Peyer's patch (tissue), 4 donors: ENCODE measurements at regions not wholly inside any gene's neighbourhood (a gene's known extent, or its start where the extent isn't known, plus 50 kb on each side); places are given as distances from the start of the nearest gene placed in this dataset.
"Not testable (repeated sequence)": the region's sequence is repeated elsewhere in the genome, so short reads cannot be mapped to it uniquely, and the experiment has no call there.

Experiments used
- DNase-seq, 3 donors: peaks; one replicate each; pipeline ENCODE4 v3.0.0-alpha.2; 2017 to 2019
- H3K27ac ChIP-seq, 4 donors: fragments of 200-600 bp; sonication (generic); one replicate each; pipeline ENCODE4 v1.5.1; 2016 to 2019
- H3K27me3 ChIP-seq, 2 donors: fragments of 200-600 bp; sonication (generic); one replicate each; pipeline ENCODE4 v1.5.1; 2019
- H3K36me3 ChIP-seq, 3 donors: fragments of 200-600 bp; sonication (generic); one replicate each; pipeline ENCODE4 v1.5.1; 2016 to 2019
- H3K4me1 ChIP-seq, 4 donors: fragments of 200-600 bp; sonication (generic); one replicate each; pipeline ENCODE4 v1.5.1; 2016 to 2019
- H3K4me3 ChIP-seq, 4 donors: fragments of 200-600 bp; sonication (generic); 1 replicate in 3 of 4; 2 replicates in 1 of 4; pipeline ENCODE4 v1.5.1; 2016 to 2019; ENCODE audit warnings: mild to moderate bottlenecking in 1 of 4
- H3K9me3 ChIP-seq, 4 donors: fragments of 200-600 bp; sonication (generic); one replicate each; pipeline ENCODE4 v1.5.1; 2016 to 2019; ENCODE audit warnings: mild to moderate bottlenecking in 1 of 4
- POLR2A ChIP-seq, 2 donors: fragments of 450-650 bp; IDR thresholded peaks; one replicate each; pipeline ENCODE4 v1.5.1; 2017; ENCODE audit warnings: antibody characterized with exemption in 2 of 2, mild to moderate bottlenecking in 2 of 2, moderate library complexity in 2 of 2
- TF ChIP-seq, protein P1 (sequence below), 6 experiments: fragments of 450-650 bp in 4 of 6; fragments of 200-600 bp in 2 of 6; sonication (generic) in 1 of 6; IDR thresholded peaks; one replicate each; pipeline ENCODE4 v1.5.1; 2017 to 2019; ENCODE audit warnings: antibody characterized with exemption in 6 of 6, mild to moderate bottlenecking in 3 of 6, moderate library complexity in 1 of 6

DNA sequence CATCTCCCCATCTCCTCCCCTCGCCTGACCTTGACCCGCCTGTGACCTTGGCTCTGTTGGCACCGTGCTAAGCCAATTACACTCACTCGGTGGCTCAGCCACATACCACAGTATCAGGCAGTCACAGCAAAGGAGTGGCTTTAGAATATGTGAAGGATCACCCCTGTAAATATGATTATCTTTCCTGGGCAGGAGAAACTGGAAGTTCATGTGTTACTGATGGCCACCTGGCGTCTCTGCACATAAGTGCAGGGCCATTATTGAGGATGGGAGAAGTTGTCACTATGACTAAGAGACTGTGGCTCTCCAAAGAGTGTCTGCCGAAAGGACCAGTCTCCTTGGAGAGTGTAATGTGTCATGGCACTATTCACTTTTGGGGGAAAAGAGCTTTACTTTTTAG, 116.9 kb upstream of the S1PR3 start:
- no peak for DNase-seq
- H3K27ac ChIP-seq, result no peak overlapping the region
- no peak for TF ChIP-seq POLR2A (IDR thresholded peaks at IDR 0.05)
- no peaks in the 10 kb centered on the region for H3K27me3 ChIP-seq
- no peak overlapping the region for H3K4me3 ChIP-seq
- no peaks in the 10 kb centered on the region for H3K9me3 ChIP-seq
- no peaks in the 10 kb centered on the region for H3K4me1 ChIP-seq
- H3K36me3 ChIP-seq, result no peaks in the 10 kb centered on the region

DNA sequence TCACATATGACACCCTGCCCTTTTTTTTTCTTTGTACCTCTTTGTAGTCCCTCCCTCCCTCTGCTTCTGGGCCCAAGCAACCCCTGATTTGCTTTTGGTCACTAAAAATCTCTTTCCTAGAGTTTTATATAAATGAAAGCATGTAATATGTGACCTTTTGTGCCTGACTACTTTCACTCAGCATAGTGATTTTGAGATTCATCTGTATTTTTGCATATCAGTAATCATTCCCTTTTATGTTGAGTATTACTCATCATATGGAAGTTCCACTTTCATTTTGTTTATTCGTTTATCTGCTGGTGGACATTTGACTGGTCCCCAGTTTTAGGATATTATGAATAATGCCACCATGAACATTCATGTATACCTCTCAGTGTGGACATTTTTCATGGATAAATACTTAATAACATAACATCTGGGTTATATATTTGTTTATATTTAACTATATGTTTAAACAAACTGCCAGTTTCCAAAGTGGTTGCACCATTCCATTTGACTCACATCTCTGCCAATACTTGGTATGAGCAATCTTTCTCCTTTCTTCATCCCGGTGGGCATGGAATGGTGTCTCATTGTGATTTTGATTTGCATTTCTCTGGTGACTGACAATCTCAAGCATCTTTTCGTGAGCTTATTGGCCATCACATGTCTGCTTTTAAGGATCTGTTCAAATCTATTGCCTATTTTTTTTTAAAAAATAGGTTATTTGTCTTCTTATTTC, 115.7 kb upstream of the S1PR3 start:
- DNase-seq, result no peak
- no peak for TF ChIP-seq POLR2A (IDR thresholded peaks at IDR 0.05)
- TF ChIP-seq, protein P1, sequence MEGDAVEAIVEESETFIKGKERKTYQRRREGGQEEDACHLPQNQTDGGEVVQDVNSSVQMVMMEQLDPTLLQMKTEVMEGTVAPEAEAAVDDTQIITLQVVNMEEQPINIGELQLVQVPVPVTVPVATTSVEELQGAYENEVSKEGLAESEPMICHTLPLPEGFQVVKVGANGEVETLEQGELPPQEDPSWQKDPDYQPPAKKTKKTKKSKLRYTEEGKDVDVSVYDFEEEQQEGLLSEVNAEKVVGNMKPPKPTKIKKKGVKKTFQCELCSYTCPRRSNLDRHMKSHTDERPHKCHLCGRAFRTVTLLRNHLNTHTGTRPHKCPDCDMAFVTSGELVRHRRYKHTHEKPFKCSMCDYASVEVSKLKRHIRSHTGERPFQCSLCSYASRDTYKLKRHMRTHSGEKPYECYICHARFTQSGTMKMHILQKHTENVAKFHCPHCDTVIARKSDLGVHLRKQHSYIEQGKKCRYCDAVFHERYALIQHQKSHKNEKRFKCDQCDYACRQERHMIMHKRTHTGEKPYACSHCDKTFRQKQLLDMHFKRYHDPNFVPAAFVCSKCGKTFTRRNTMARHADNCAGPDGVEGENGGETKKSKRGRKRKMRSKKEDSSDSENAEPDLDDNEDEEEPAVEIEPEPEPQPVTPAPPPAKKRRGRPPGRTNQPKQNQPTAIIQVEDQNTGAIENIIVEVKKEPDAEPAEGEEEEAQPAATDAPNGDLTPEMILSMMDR (IDR thresholded peaks at IDR 0.05), result no peak
- Histone ChIP-seq H3K9me3 (no peaks in the 10 kb centered on the region), H3K4me3 (no peak overlapping the region), H3K27ac (no peak overlapping the region), H3K4me1 (no peaks in the 10 kb centered on the region), H3K27me3 (no peaks in the 10 kb centered on the region), H3K36me3 (no peaks in the 10 kb centered on the region)

DNA sequence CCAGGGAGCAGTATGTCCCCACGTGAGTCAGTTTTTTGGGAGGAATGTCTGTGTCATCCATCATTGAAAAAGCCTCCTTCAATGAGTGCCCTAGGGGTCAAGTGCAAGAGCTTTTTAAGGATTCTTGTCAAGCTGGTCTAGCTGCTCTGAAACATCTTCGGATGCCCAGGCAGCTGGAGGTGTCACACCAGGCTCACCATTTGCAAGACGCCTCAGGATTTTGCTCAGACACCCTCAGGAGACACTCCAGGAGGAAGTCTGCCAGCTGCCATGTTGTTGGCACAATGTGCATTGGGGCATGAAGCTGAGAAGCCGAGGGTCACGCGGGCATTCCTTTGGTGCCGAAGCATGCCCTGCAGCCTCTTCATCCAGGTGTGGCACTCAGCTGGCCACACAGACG, 111.1 kb upstream of the S1PR3 start:
- Histone ChIP-seq H3K27me3 (no peaks in the 10 kb centered on the region), H3K4me3 (no peak overlapping the region), H3K36me3 (no peaks in the 10 kb centered on the region), H3K9me3 (no peaks in the 10 kb centered on the region), H3K27ac (no peak overlapping the region), H3K4me1 (no peaks in the 10 kb centered on the region)
- DNase-seq, result no peak
- TF ChIP-seq, protein P1 (IDR thresholded peaks at IDR 0.05), result no peak
- no peak for TF ChIP-seq POLR2A (IDR thresholded peaks at IDR 0.05)

DNA sequence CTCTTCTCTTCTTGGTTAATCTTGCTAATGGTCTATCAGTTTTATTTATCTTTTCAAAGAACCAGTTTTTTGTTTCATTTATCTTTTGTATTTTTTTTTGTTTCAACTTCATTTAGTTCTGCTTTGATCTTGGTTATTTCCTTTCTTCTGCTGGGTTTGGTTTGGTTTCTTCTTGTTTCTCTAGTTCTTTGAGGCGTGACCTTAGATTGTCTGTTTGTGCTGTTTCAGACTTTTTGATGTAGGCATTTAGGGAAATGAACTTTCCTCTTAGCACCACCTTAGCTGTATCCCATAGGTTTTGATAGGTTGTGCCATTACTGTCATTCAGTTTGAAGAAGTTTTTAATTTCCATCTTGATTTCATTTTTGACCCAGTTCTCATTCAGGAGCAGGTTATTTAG, 107.0 kb upstream of the S1PR3 start:
- not testable (repeated sequence) for H3K27ac ChIP-seq, H3K36me3 ChIP-seq, H3K27me3 ChIP-seq, H3K4me3 ChIP-seq, H3K9me3 ChIP-seq, DNase-seq, H3K4me1 ChIP-seq

DNA sequence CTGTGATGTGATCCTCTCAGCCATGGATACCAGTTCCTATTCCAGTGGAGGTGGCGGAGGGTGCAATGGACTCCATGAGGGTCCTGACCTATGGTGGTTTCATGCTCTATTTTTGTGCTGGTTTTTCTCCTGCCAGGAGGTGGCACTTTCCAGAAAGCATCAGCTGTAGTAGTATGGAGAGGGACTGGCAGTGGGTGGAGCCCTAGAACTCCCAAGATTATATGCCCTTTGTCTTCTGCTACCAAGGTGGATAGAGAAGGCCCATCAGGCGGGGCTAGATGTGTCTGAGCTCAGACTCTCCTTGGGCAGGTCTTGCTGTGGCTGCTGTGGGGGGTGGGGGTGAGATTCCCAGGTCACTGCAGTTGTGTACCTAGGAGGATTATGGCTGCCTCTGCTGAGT, 104.5 kb upstream of the S1PR3 start:
- H3K36me3 ChIP-seq, H3K27me3 ChIP-seq, H3K4me3 ChIP-seq, DNase-seq, H3K27ac ChIP-seq, H3K4me1 ChIP-seq, H3K9me3 ChIP-seq: not testable (repeated sequence)

DNA sequence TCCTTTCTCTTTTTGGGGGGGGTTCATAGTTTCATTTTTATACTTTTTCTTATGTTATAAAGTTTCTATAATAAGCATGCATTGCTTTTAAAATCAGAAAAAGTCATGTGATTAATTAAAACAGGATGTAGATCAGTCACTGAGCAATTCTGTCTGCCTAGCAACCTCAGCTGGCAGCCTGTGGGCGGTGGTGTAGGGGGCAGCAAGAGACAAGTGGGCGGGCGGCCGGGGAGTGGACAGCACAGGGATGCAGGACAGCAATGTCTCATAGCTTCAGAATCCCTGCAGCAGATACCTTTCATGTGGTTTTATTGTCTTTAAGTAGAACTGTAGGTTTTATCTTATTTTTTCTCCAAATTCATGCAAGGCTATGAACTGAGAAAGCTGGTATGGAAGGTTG, 101.9 kb upstream of the S1PR3 start:
- Histone ChIP-seq H3K4me1 (no peaks in the 10 kb centered on the region), H3K27ac (no peak overlapping the region)

DNA sequence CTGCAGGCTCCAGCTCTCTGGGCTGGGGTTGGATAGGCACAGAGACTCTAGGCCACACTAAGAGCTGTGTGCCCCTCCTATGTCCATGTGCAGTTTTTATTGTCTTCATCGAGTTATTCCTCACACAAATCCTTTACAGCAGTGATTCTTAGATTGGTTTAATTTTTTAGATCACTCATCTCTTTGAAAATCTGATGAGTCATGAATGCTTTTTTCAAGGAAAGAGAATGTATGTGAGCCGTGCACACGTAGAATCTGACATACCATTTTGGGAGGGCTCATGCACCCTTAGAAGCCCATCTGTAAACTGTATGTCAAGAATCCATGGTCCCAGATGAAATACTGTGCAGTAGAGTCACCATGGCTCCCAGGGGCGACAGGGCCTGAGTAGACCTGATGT, 100.7 kb upstream of the S1PR3 start:
- H3K4me1 ChIP-seq, result no peaks in the 10 kb centered on the region
- H3K27me3 ChIP-seq, result no peaks in the 10 kb centered on the region
- H3K27ac ChIP-seq, result no peak overlapping the region
- no peaks in the 10 kb centered on the region for H3K9me3 ChIP-seq
- H3K36me3 ChIP-seq, result no peaks in the 10 kb centered on the region
- no peak for DNase-seq
- TF ChIP-seq, protein P1 (IDR thresholded peaks at IDR 0.05), result no peak
- TF ChIP-seq POLR2A (IDR thresholded peaks at IDR 0.05), result no peak
- H3K4me3 ChIP-seq, result no peak overlapping the region

More for the DNA sequence above, 101.9 kb upstream of the S1PR3 start:
- Histone ChIP-seq H3K36me3 (no peaks in the 10 kb centered on the region), H3K9me3 (no peaks in the 10 kb centered on the region), H3K27me3 (no peaks in the 10 kb centered on the region), H3K4me3 (no peak overlapping the region)
- no peak for TF ChIP-seq POLR2A (IDR thresholded peaks at IDR 0.05)
- TF ChIP-seq, protein P1 (IDR thresholded peaks at IDR 0.05), result no peak
- no peak for DNase-seq
